SU-DHL-6 (cell line): ENCODE measurements at regions not wholly inside any gene's neighbourhood (a gene's known extent, or its start where the extent isn't known, plus 50 kb on each side); places are given as distances from the start of the nearest gene placed in this dataset.

Experiments used
- H2AFZ ChIP-seq: fragments of 200-600 bp; sonication (generic); 2 replicates; pipeline ENCODE4 v1.6.1; 2014; ENCODE audit warnings: low read depth, mild to moderate bottlenecking, moderate library complexity, mixed read lengths, antibody characterized with exemption, low read length; ENCODE audit not compliant: severe bottlenecking
- H3F3A ChIP-seq: fragments of 200-600 bp; shearing (Covaris generic); 2 replicates; pipeline ENCODE4 v1.6.0; 2016; ENCODE audit warnings: antibody characterized with exemption, mild to moderate bottlenecking; ENCODE audit not compliant: insufficient read depth
- H3K27ac ChIP-seq: fragments of 200-600 bp; sonication (generic); 2 replicates; pipeline ENCODE4 v1.5.1; 2016; ENCODE audit warnings: low read depth, mild to moderate bottlenecking, low read length, moderate library complexity, mixed read lengths
- H3K27me3 ChIP-seq: fragments of 200-600 bp; sonication (generic), shearing (Covaris generic); 2 replicates; pipeline ENCODE4 v1.6.0; 2014; ENCODE audit warnings: mild to moderate bottlenecking, low read length
- H3K36me3 ChIP-seq: fragments of 200-600 bp; sonication (generic); 2 replicates; pipeline ENCODE4 v1.6.1; 2014; ENCODE audit warnings: mild to moderate bottlenecking, low read length, mixed read lengths
- H3K4me2 ChIP-seq: fragments of 300-600, 200-600 bp; shearing (Covaris generic), sonication (generic); 2 replicates; pipeline ENCODE4 v1.6.0; 2014; ENCODE audit warnings: low read length, low read depth, mild to moderate bottlenecking; ENCODE audit not compliant: poor library complexity, severe bottlenecking
- H3K4me3 ChIP-seq: fragments of 200-600 bp; sonication (generic); 2 replicates; pipeline ENCODE4 v1.5.1; 2014; ENCODE audit warnings: antibody characterized with exemption, low read length, mild to moderate bottlenecking, mixed read lengths; ENCODE audit not compliant: insufficient read depth, poor library complexity, severe bottlenecking
- H3K79me2 ChIP-seq: fragments of 200-600 bp; sonication (generic); 2 replicates; pipeline ENCODE4 v1.6.1; 2014; ENCODE audit warnings: mild to moderate bottlenecking, low read length, moderate library complexity; ENCODE audit not compliant: insufficient read depth
- H3K9ac ChIP-seq: fragments of 200-600 bp; sonication (generic); 2 replicates; pipeline ENCODE4 v1.7.0; 2014; ENCODE audit warnings: mild to moderate bottlenecking, low read length
- H3K9me2 ChIP-seq: fragments of 200-600 bp; sonication (generic); replicated peaks from 2 replicates; pipeline ENCODE4 v1.6.1; 2014; ENCODE audit warnings: low read length; ENCODE audit not compliant: insufficient read depth
- H3K9me3 ChIP-seq: fragments of 200-600 bp; sonication (generic); 2 replicates; pipeline ENCODE4 v1.6.1; 2014; ENCODE audit warnings: low read length, mixed read lengths; ENCODE audit not compliant: insufficient read depth
- H4K20me1 ChIP-seq: fragments of 200-600 bp; sonication (generic); 2 replicates; pipeline ENCODE4 v1.6.1; 2014; ENCODE audit warnings: low read depth, mild to moderate bottlenecking, antibody characterized with exemption, low read length, moderate library complexity, mixed read lengths
- EZH2phosphoT487 ChIP-seq: fragments of 200-600 bp; sonication (generic), shearing (Covaris generic); conservative IDR thresholded peaks from 2 replicates; pipeline ENCODE4 v1.6.1; 2018; ENCODE audit warnings: mild to moderate bottlenecking, antibody characterized with exemption, low read length, moderate library complexity, mixed read lengths
- TF ChIP-seq, protein P1 (sequence below): fragments of 200-600 bp; sonication (generic); IDR thresholded peaks from one replicate; pipeline ENCODE4 v1.5.1; 2017; ENCODE audit warnings: antibody characterized with exemption, mild to moderate bottlenecking, low read length, moderate library complexity; ENCODE audit not compliant: insufficient read depth, poor library complexity, severe bottlenecking

DNA sequence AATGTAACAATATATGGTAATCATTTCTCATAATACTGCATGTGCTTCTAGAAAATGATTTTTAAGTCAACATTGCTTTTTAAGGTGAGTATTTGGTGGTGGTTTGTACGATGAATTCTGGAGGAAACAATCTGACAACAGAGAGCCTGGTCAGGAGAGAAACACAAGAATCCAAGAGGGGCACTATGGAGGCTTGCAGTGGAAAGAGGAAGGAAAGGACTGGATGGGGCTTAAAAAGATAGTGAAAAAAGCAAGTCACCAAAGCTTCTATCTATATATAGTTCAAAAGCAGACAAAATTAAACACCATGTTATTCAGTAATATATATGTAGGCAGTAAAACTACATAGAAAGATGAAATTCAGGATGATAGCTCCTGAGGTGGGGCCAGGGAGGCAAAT, 109.4 kb upstream of the SERTAD2 start:
- no peaks in the 10 kb centered on the region for H3K9me3 ChIP-seq
- no peak overlapping the region for H3K9ac ChIP-seq
- H3K79me2 ChIP-seq: no peaks in the 10 kb centered on the region
- no peak overlapping the region for H3K4me2 ChIP-seq
- H4K20me1 ChIP-seq: no peaks in the 10 kb centered on the region
- no peak overlapping the region for H3K4me3 ChIP-seq
- TF ChIP-seq EZH2phosphoT487: no peak
- TF ChIP-seq, protein P1, sequence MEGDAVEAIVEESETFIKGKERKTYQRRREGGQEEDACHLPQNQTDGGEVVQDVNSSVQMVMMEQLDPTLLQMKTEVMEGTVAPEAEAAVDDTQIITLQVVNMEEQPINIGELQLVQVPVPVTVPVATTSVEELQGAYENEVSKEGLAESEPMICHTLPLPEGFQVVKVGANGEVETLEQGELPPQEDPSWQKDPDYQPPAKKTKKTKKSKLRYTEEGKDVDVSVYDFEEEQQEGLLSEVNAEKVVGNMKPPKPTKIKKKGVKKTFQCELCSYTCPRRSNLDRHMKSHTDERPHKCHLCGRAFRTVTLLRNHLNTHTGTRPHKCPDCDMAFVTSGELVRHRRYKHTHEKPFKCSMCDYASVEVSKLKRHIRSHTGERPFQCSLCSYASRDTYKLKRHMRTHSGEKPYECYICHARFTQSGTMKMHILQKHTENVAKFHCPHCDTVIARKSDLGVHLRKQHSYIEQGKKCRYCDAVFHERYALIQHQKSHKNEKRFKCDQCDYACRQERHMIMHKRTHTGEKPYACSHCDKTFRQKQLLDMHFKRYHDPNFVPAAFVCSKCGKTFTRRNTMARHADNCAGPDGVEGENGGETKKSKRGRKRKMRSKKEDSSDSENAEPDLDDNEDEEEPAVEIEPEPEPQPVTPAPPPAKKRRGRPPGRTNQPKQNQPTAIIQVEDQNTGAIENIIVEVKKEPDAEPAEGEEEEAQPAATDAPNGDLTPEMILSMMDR: no peak
- no peaks in the 10 kb centered on the region for H3K27me3 ChIP-seq
- no peaks in the 10 kb centered on the region for H3K9me2 ChIP-seq
- no peak overlapping the region for H2AFZ ChIP-seq
- no peak overlapping the region for H3K27ac ChIP-seq
- H3F3A ChIP-seq: peaks cover 17% of the 10 kb centered on the region
- H3K36me3 ChIP-seq: no peaks in the 10 kb centered on the region

DNA sequence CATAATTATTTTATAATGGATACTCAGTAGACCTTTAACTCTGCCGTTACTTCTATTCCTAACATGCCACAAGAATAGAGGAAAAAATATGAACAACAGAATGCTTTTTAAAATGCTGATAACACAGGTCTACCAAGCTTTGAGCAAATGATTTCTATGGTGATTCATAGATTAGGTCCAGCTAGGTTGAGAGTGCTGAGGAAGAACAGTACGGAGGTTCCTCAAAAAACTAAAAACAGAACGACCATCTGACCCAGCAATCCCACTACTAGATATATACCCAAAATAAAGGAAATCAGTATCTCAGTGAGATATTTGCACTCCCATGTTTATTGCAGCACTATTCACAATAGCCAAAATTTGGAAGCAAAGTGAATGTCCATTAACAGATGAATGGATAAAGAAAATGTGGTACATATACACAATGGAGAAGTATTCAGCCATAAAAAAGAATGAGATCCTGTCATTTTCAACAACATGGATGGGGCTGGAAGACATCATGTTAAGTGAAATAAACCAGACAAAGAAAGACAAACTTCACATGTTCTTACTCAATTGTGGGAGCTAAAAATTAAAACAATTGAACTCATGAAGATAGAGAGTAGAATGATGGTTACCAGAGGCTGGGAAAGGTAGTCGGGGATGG, 111.6 kb upstream of the SERTAD2 start:
- Histone ChIP-seq H3K36me3 (no peaks in the 10 kb centered on the region), H3K4me3 (no peak overlapping the region), H4K20me1 (no peaks in the 10 kb centered on the region), H3K9me2 (no peaks in the 10 kb centered on the region), H3F3A (peaks cover 17% of the 10 kb centered on the region), H3K9me3 (no peaks in the 10 kb centered on the region), H3K27ac (no peak overlapping the region), H3K4me2 (no peak overlapping the region), H3K79me2 (no peaks in the 10 kb centered on the region), H3K9ac (no peak overlapping the region), H3K27me3 (no peaks in the 10 kb centered on the region), H2AFZ (no peak overlapping the region)
- TF ChIP-seq, protein P1: no peak
- no peak for TF ChIP-seq EZH2phosphoT487

DNA sequence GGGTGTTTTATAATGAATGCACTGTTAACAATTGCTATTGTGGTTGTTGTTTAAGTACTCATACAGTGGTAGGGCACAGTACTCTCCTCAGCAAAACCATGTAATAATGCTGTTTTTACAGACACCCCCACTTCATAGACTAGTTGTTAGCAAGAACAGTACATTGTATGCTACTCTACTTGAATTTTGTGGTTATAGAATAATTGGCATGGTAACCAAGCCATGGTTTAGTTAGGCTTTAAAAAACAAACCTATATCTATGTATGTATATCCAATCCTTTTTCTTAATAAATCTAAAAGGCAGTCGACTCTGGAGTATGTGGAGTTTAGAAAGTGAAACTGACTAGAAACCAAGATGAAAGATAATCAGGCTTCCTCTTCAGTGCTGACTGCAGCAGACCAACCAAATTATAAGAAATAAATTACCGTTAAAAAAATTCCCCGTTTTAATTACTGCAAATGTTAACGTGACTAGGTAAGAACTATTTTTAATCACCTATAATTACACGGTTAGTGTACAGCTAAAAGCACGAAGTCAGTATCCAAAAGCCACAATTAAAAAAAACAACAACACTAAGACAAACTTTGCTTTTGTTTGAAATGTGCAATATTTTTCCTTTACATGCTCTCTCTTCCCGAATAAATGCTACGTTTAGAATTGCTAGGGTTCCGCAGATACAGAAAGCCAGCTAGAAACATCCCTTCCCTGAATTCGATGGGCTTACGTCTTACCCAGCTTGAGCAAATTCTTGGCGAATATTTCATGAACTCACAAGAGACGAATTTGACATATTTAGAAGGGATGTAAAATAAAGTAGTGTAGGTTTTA, 113.3 kb upstream of the SERTAD2 start:
- H3K4me2 ChIP-seq: peak overlapping the region; percentile 66
- peak overlapping the region; percentile 70 for H2AFZ ChIP-seq
- no peaks in the 10 kb centered on the region for H3K36me3 ChIP-seq
- no peak overlapping the region for H3K27ac ChIP-seq
- TF ChIP-seq, protein P1: no peak
- no peak for TF ChIP-seq EZH2phosphoT487
- no peaks in the 10 kb centered on the region for H3K27me3 ChIP-seq
- H3K79me2 ChIP-seq: no peaks in the 10 kb centered on the region
- no peaks in the 10 kb centered on the region for H4K20me1 ChIP-seq
- no peaks in the 10 kb centered on the region for H3K9me2 ChIP-seq
- no peaks in the 10 kb centered on the region for H3K9me3 ChIP-seq
- H3K4me3 ChIP-seq: peak overlapping the region; percentile 57
- peaks cover 17% of the 10 kb centered on the region for H3F3A ChIP-seq
- H3K9ac ChIP-seq: peak overlapping the region; percentile 60
